Upper lobe of left lung (tissue), 6 donors: ENCODE measurements at regions not wholly inside any gene's neighbourhood (a gene's known extent, or its start where the extent isn't known, plus 50 kb on each side); places are given as distances from the start of the nearest gene placed in this dataset.

Source experiments
- ATAC-seq, 2 donors: fragments of 200-7000 bp; cut with Tn5 transposase; one replicate each; pipeline ENCODE4 v1.9.1; 2022; ENCODE audit warnings: mild to moderate bottlenecking in 2 of 2, moderate library complexity in 2 of 2; ENCODE audit not compliant: low FRiP score in 2 of 2
- DNase-seq, 2 donors: peaks; one replicate each; pipeline ENCODE4 v3.0.0-alpha.2; 2019 to 2020
- H3K27ac ChIP-seq, 4 donors: fragments of 200-600 bp; sonication (generic); one replicate each; pipeline ENCODE4 v1.5.1; 2016 to 2019
- H3K27me3 ChIP-seq, 4 donors: fragments of 200-600 bp; sonication (generic); one replicate each; pipeline ENCODE4 v1.5.1; 2017 to 2019
- H3K36me3 ChIP-seq, 4 donors: fragments of 200-600 bp; sonication (generic); one replicate each; pipeline ENCODE4 v1.5.1; 2016 to 2019
- H3K4me1 ChIP-seq, 4 donors: fragments of 200-600 bp; sonication (generic); one replicate each; pipeline ENCODE4 v1.5.1; 2018 to 2019
- H3K4me3 ChIP-seq, 4 donors: fragments of 200-600 bp; sonication (generic); one replicate each; pipeline ENCODE4 v1.5.1; 2017 to 2019; ENCODE audit warnings: mild to moderate bottlenecking in 2 of 4, moderate library complexity in 1 of 4
- H3K9me3 ChIP-seq, 4 donors: fragments of 200-600 bp; sonication (generic); one replicate each; pipeline ENCODE4 v1.5.1; 2018 to 2019
- EP300 ChIP-seq, 4 donors: sonication (generic); formaldehyde crosslinking; IDR thresholded peaks; one replicate each; pipeline ENCODE4 v1.5.1; 2017; ENCODE audit warnings: antibody characterized with exemption in 4 of 4, control low read depth in 2 of 4
- POLR2A ChIP-seq, 4 donors: fragments of 450-650 bp; IDR thresholded peaks; one replicate each; pipeline ENCODE4 v1.5.1; 2016 to 2017; ENCODE audit warnings: antibody characterized with exemption in 4 of 4, mild to moderate bottlenecking in 2 of 4
- POLR2AphosphoS5 ChIP-seq, 2 donors: sonication (generic); formaldehyde crosslinking; IDR thresholded peaks; one replicate each; pipeline ENCODE4 v1.5.1; 2017; ENCODE audit warnings: antibody characterized with exemption in 2 of 2
- WGBS, 2 donors: methylation state at CpG; one replicate each; pipeline ENCODE4 v1.1.5; 2017 to 2018; 5-methylcytosine and 5-hydroxymethylcytosine counted together
- TF ChIP-seq, protein P1 (sequence below), 6 experiments: fragments of 450-650 bp in 4 of 6; fragments of 200-600 bp in 2 of 6; sonication (generic) in 2 of 6; IDR thresholded peaks; one replicate each; pipeline ENCODE4 v1.5.1; 2016 to 2019; ENCODE audit warnings: antibody characterized with exemption in 6 of 6
- donor health status: DM: no; HTN: no; CAD: no; lungs with moderate emphysema.
- donor health status: DM: no; HTN: yes; CAD: no; lungs with severe emphysema.

DNA sequence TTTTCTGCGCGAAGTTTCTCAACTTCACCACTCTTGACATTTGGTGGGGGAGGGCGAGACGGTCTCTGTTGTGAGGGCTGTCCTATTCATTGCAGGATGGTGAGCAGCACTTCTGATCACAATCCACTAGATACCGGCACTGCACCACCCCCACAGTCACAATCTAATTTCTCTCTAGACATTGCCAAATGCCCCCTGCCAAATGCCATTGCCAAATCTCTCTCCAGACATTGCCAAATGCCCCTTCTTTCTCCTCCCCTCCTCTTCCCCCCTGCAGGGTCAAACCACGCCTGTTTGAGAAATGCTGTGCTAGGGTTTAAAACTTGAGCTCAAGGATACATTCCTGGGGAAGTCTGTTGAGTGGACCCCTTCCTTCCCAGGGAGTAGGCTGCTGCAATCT lies 603.5 kb upstream of the CDH4 start:
- 53 to 64% methylated on average over 6 of the region's 6 CpGs for WGBS, 2 donors
- Histone ChIP-seq H3K4me1 (no peaks in the 10 kb centered on the region), H3K27me3 (no peaks in the 10 kb centered on the region), H3K9me3 (no peaks in the 10 kb centered on the region), H3K4me3 (no peak overlapping the region), H3K36me3 (no peaks in the 10 kb centered on the region), H3K27ac (no peak overlapping the region)
- no peak for ATAC-seq
- TF ChIP-seq, protein P1, sequence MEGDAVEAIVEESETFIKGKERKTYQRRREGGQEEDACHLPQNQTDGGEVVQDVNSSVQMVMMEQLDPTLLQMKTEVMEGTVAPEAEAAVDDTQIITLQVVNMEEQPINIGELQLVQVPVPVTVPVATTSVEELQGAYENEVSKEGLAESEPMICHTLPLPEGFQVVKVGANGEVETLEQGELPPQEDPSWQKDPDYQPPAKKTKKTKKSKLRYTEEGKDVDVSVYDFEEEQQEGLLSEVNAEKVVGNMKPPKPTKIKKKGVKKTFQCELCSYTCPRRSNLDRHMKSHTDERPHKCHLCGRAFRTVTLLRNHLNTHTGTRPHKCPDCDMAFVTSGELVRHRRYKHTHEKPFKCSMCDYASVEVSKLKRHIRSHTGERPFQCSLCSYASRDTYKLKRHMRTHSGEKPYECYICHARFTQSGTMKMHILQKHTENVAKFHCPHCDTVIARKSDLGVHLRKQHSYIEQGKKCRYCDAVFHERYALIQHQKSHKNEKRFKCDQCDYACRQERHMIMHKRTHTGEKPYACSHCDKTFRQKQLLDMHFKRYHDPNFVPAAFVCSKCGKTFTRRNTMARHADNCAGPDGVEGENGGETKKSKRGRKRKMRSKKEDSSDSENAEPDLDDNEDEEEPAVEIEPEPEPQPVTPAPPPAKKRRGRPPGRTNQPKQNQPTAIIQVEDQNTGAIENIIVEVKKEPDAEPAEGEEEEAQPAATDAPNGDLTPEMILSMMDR (IDR thresholded peaks at IDR 0.05) = no peak
- TF ChIP-seq POLR2AphosphoS5 (IDR thresholded peaks at IDR 0.05) (no peak), POLR2A (IDR thresholded peaks at IDR 0.05) (no peak), EP300 (IDR thresholded peaks at IDR 0.05) (no peak)
- DNase-seq = no peak

DNA sequence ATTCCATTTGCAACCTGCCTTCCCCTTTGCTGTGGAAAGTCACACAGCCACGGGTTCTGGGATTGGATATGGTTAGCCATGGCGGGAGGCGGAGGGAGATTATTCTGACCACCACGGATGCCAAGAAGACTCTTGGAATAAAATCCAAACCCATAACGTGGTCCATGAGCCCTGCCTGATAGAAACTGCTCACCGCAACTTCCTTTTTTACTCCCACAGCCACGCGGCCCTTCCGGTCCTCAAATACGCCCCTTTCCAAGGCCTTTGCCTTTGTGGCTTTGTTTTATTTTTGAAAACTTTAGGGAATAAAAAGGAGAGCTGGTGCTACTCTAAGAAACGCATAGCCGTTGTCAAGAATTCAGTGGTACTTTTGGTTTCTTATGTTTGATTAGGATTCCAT lies 602.5 kb upstream of the CDH4 start:
- 77 to 78% methylated on average over 12 of the region's 12 CpGs for WGBS, 2 donors
- H3K27me3 ChIP-seq = no peaks in the 10 kb centered on the region
- ATAC-seq (no peak), DNase-seq (no peak)
- no peak overlapping the region for H3K27ac ChIP-seq
- H3K4me1 ChIP-seq = no peaks in the 10 kb centered on the region
- no peaks in the 10 kb centered on the region for H3K9me3 ChIP-seq
- H3K36me3 ChIP-seq = no peaks in the 10 kb centered on the region
- no peak overlapping the region for H3K4me3 ChIP-seq
- no peak for TF ChIP-seq POLR2A (IDR thresholded peaks at IDR 0.05)
- TF ChIP-seq, protein P1 (IDR thresholded peaks at IDR 0.05) = no peak
- no peak for TF ChIP-seq POLR2AphosphoS5 (IDR thresholded peaks at IDR 0.05)
- TF ChIP-seq EP300 (IDR thresholded peaks at IDR 0.05) = no peak

DNA sequence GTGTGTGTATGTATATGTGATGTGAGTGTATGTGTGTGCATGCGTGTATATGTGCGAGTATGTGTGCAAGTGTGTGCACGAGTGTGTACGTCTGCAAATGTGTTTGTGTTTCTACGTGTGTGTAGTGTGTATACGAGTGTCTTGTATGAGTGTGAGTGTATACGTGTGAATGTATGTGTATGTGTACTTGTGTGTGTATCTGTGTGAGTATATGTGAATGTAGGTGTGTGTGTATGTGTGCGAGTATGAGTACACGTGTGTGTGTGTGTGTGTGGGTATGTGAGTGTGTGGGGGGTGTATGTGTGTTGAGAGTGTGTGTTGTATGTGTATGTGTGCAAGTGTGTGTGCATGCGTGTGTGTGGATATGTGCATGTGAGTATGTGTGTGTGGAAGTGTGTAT lies 602.0 kb upstream of the CDH4 start:
- H3K4me3 ChIP-seq = no peak overlapping the region
- no peak overlapping the region for H3K27ac ChIP-seq
- DNase-seq = no peak
- H3K27me3 ChIP-seq = no peaks in the 10 kb centered on the region
- H3K4me1 ChIP-seq = no peaks in the 10 kb centered on the region
- no peaks in the 10 kb centered on the region for H3K36me3 ChIP-seq
- TF ChIP-seq, protein P1 (IDR thresholded peaks at IDR 0.05) = no peak
- no peak for TF ChIP-seq POLR2A (IDR thresholded peaks at IDR 0.05)
- TF ChIP-seq EP300 (IDR thresholded peaks at IDR 0.05) = no peak
- no peak for TF ChIP-seq POLR2AphosphoS5 (IDR thresholded peaks at IDR 0.05)
- no peaks in the 10 kb centered on the region for H3K9me3 ChIP-seq
- 95 to 96% methylated on average over 10 of the region's 10 CpGs for WGBS, 2 donors
- ATAC-seq = peak in 1 of 2 donors; percentile 17

DNA sequence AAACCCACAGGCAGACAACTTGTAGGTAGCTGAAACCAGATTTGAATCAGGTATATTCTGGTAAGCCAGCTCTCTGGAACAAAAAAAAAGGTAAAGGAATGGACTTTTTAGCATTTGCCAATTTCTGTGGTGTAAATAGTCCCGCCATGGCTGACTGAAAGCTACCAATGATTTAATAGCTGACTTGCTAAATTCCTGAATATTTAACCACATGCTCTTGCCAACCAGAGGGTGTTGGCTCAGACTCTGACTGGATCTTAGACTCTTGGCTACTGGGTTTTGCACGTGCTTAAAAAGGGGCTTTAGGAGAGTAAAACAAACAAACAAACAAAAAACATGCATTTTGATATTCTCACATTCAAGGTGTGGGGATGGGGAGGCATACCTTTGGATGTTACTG lies 600.0 kb upstream of the CDH4 start:
- ATAC-seq = no peak
- TF ChIP-seq POLR2A (IDR thresholded peaks at IDR 0.05) (no peak), EP300 (IDR thresholded peaks at IDR 0.05) (no peak)
- DNase-seq = no peak

DNA sequence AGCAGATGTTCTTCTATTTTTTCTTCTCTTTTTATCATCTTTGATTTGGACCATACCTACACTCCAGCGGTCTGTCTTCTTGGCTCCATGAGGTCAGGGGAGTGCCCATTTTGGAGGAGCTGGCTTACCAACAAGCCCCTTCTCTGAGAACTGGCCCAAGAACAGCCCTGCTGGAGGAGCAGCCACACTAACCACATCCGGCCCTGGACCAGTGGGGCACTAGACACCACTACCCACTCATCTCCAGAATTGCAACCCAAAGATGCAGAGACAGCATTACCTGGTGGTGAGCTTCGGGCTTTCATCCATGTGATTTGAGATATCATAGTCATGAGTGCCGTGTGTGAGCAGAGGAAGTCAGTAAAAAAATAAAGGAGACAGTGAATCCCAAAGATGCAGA lies 599.4 kb upstream of the CDH4 start:
- no peak for DNase-seq
- Histone ChIP-seq H3K27ac (no peak overlapping the region), H3K9me3 (no peaks in the 10 kb centered on the region), H3K27me3 (no peaks in the 10 kb centered on the region), H3K36me3 (no peaks in the 10 kb centered on the region), H3K4me1 (no peaks in the 10 kb centered on the region), H3K4me3 (no peak overlapping the region)
- ATAC-seq = no peak
- TF ChIP-seq, protein P1 (IDR thresholded peaks at IDR 0.05) = no peak
- TF ChIP-seq POLR2AphosphoS5 (IDR thresholded peaks at IDR 0.05) (no peak), EP300 (IDR thresholded peaks at IDR 0.05) (no peak), POLR2A (IDR thresholded peaks at IDR 0.05) (no peak)
- WGBS, 2 donors = 74 to 84% methylated on average over 4 of the region's 4 CpGs

More for the DNA sequence above, 600.0 kb upstream of the CDH4 start:
- H3K4me1 ChIP-seq = no peaks in the 10 kb centered on the region
- H3K9me3 ChIP-seq = no peaks in the 10 kb centered on the region
- H3K4me3 ChIP-seq = no peak overlapping the region
- H3K27me3 ChIP-seq = no peaks in the 10 kb centered on the region
- 65 to 70% methylated on average over 2 of the region's 2 CpGs for WGBS, 2 donors
- no peak overlapping the region for H3K27ac ChIP-seq
- H3K36me3 ChIP-seq = no peaks in the 10 kb centered on the region
